Stomach (tissue), 8 donors: ENCODE measurements at regions not wholly inside any gene's neighbourhood (a gene's known extent, or its start where the extent isn't known, plus 50 kb on each side); places are given as distances from the start of the nearest gene placed in this dataset.
"Not testable (repeated sequence)": the region's sequence is repeated elsewhere in the genome, so short reads cannot be mapped to it uniquely, and the experiment has no call there.

Source experiments
- DNase-seq, 2 donors: peaks; one replicate each; pipeline versions ENCODE4 v3.0.0 to v3.0.0-alpha.2; 2013 to 2019
- H3K27ac ChIP-seq, 5 donors: fragments of 200-600 bp in 4 of 5; sonication (generic) in 4 of 5; one replicate each; pipeline ENCODE4 v1.5.1; 2013 to 2019; ENCODE audit warnings: mild to moderate bottlenecking in 1 of 5, moderate library complexity in 1 of 5
- H3K27me3 ChIP-seq, 3 donors: fragments of 200-600 bp; sonication (generic); one replicate each; pipeline ENCODE4 v1.5.1; 2017 to 2019; ENCODE audit warnings: mixed run types in 1 of 3
- H3K36me3 ChIP-seq, 4 donors: fragments of 200-600 bp; sonication (generic); 1 replicate in 3 of 4; 2 replicates in 1 of 4; pipeline ENCODE4 v1.5.1; 2016 to 2019
- H3K4me1 ChIP-seq, 4 donors: fragments of 200-600 bp; sonication (generic); one replicate each; pipeline ENCODE4 v1.5.1; 2016 to 2019
- H3K4me3 ChIP-seq, 4 donors: fragments of 200-600 bp; sonication (generic) in 3 of 4; one replicate each; pipeline ENCODE4 v1.5.1; 2016 to 2019; ENCODE audit warnings: mild to moderate bottlenecking in 1 of 4
- H3K9me3 ChIP-seq, 4 donors: fragments of 200-600 bp; sonication (generic); one replicate each; pipeline ENCODE4 v1.5.1; 2016 to 2019
- WGBS, 5 donors: extraction: QIAGEN DNeasy Blood & Tissue Kit in 3 of 5; methylation state at CpG; one replicate each; pipeline versions ENCODE4 v1.1.5 to v1.1.7; 2013 to 2018; 5-methylcytosine and 5-hydroxymethylcytosine counted together
- intact Hi-C: fragments of 100-400 bp; cut with DNase I; formaldehyde crosslinking; loops from one replicate; pipeline ENCODE4 v1.15.1; 2023; ENCODE audit warnings: low total_unique reads
- TF ChIP-seq, protein P1 (sequence below), 7 experiments: fragments of 450-650 bp in 4 of 7; fragments of 200-600 bp in 3 of 7; sonication (generic) in 3 of 7; IDR thresholded peaks; one replicate each; pipeline ENCODE4 v1.5.1; 2016 to 2019; ENCODE audit warnings: antibody characterized with exemption in 7 of 7, control low read depth in 2 of 7, mild to moderate bottlenecking in 1 of 7
- donor health status: healthy with polysubstance abuse.
- donor health status: Bipolar disorder and iron deficiency.
- donor health status: healthy.

DNA sequence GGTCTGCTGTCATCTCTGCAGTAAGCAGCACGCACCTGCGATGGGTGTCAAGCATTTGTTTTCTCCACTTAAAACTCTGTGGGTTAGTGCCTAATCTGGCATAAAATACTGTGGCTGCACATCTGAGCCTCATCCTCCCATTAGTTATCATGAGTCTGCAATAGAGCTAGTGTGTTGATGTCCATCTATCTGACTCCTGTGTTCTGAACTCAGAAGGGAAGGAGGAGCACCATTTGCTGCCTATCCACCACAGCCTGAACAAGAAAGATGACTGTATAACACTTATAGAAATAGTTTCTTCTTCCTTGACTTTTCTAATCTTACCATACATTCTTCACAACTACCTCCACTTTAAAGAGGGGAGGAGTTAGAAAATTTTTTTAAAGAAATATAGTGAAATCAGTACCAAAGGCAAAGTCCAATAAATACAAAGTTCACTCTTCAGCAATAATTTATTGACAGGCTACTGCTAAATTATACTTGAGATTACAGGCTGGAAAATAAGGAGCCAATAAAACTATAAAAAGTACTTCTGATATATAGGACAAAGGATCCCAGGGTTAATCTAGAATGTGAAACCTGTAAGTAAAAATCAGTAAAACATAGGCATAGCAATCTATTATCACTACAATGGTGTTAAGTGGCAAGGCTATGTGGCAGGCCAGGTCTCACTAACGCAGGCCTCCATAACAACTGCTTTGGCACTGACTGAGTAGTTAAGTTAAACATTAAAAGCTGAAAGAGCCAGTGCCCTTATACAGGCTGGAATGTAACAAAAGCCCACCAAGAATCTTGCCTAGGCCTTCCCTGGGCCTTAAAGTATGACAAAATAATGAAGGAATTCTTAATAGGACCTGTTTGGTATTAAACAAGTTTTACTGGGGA lies 70.2 kb downstream of the LGALS9C start:
- intact Hi-C loops, H3K27ac ChIP-seq: not testable (repeated sequence)
- WGBS, 5 donors, result 40 to 92% (median 71%) methylated on average over 1 to 3 of the region's 3 CpGs

DNA sequence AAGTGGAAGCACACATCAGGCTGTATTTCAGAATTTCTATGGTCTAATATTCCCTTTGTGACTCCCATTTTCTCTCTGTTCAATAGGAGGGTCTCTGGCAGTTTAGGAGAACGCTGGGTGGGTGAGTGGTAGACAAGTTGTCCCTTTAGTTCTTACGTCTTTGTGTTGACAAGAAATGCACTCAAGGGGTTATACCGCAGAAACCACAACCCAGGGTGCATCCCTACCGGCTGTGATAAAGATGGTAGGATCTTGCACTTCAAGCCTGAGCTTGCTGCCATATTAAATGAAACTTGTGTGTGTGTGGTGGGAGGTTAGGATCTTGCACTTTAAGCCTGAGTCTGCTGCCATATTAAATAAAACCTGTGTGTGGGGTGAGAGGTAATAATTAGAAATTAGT lies 80.5 kb downstream of the LGALS9C start:
- DNase-seq, intact Hi-C loops, H3K27me3 ChIP-seq, H3K27ac ChIP-seq, H3K36me3 ChIP-seq, H3K4me1 ChIP-seq, H3K4me3 ChIP-seq, H3K9me3 ChIP-seq: not testable (repeated sequence)
- WGBS, 5 donors, result 63 to 97% (median 92%) methylated on average over 2 to 4 of the region's 4 CpGs

More for the DNA sequence above, 70.2 kb downstream of the LGALS9C start:
- DNase-seq, H3K9me3 ChIP-seq, H3K4me1 ChIP-seq, H3K4me3 ChIP-seq, H3K27me3 ChIP-seq, H3K36me3 ChIP-seq: not testable (repeated sequence)

DNA sequence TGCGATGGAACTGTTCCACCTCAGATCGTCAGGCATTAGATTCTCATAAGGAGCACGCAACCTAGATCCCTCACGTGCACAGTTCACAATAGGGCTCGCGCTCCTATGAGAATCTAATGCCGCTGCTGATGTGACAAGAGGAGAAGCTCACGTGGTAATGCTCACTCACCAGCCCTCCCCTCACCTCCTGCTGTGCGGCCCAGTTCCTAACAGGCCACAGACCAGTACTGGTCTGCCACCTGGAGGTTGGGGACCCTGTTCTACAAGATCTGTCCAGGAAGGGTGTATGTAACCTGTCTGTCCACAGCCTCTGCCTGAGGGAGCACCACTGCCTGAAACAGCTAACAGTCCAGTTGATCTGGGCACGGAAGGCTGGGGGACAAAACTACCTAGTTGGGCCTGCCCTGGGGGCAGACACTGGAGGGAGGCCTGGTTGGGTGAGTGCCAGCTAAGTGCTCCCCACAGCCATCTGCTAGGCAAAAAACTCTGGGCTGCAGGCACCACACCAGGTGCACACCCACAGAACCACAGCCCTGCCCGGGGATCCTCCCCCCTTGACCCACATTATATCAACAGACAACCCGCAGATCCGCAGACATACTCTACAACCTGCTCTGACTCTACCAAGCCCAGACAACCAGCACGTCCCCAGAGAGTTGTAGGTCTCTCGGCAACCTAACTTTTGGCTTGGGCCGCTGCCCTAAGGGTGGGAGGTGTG lies 80.7 kb downstream of the TBC1D28 start:
- H3K27me3 ChIP-seq, H3K9me3 ChIP-seq, H3K4me3 ChIP-seq, H3K4me1 ChIP-seq, intact Hi-C loops, H3K36me3 ChIP-seq, H3K27ac ChIP-seq: not testable (repeated sequence)
- peak in 1 of 2 donors; percentile 2 for DNase-seq
- WGBS, 5 donors, result 50 to 75% (median 68%) methylated on average over 6 to 14 of the region's 16 CpGs

DNA sequence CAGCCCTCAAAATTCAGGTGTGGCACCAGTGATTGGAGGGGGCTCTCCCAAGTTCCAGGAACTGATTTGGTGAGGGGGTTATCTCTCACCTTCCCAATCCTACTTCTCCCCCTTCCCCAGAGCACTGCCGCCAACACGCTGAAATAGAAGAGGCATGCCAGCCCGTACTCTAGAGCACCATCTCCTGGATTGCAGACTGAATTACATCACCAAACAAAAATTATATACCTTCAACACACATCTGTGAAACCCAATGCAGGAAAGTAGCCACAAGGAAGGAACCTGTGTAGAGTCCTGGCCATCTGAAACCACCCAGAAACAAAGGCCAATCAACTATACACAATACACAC lies 80.1 kb downstream of the TBC1D28 start:
- H3K9me3 ChIP-seq, H3K27me3 ChIP-seq, intact Hi-C loops, H3K27ac ChIP-seq, H3K36me3 ChIP-seq, H3K4me1 ChIP-seq, H3K4me3 ChIP-seq: not testable (repeated sequence)
- peak; percentile 36 to 59 for DNase-seq
- TF ChIP-seq, protein P1, sequence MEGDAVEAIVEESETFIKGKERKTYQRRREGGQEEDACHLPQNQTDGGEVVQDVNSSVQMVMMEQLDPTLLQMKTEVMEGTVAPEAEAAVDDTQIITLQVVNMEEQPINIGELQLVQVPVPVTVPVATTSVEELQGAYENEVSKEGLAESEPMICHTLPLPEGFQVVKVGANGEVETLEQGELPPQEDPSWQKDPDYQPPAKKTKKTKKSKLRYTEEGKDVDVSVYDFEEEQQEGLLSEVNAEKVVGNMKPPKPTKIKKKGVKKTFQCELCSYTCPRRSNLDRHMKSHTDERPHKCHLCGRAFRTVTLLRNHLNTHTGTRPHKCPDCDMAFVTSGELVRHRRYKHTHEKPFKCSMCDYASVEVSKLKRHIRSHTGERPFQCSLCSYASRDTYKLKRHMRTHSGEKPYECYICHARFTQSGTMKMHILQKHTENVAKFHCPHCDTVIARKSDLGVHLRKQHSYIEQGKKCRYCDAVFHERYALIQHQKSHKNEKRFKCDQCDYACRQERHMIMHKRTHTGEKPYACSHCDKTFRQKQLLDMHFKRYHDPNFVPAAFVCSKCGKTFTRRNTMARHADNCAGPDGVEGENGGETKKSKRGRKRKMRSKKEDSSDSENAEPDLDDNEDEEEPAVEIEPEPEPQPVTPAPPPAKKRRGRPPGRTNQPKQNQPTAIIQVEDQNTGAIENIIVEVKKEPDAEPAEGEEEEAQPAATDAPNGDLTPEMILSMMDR (IDR thresholded peaks at IDR 0.05), result peak in 5 of 7 experiments; percentile 46 to 70 (median 55)
- WGBS, 5 donors, result 0 to 15% (median 8%) methylated on average over 3 of the region's 3 CpGs

GRCh38 chr17:18568108-18568995 lies 75.8 kb downstream of the TBC1D28 start:
- DNase-seq, intact Hi-C loops, H3K9me3 ChIP-seq, H3K27ac ChIP-seq, H3K27me3 ChIP-seq, H3K4me3 ChIP-seq, H3K36me3 ChIP-seq: not testable (repeated sequence)
- H3K4me1 ChIP-seq, result peaks cover 0 to 12% (median 6%) of the 10 kb centered on the region in 4 donors
- 68 to 87% (median 80%) methylated on average over 12 to 15 of the region's 17 CpGs for WGBS, 5 donors

DNA sequence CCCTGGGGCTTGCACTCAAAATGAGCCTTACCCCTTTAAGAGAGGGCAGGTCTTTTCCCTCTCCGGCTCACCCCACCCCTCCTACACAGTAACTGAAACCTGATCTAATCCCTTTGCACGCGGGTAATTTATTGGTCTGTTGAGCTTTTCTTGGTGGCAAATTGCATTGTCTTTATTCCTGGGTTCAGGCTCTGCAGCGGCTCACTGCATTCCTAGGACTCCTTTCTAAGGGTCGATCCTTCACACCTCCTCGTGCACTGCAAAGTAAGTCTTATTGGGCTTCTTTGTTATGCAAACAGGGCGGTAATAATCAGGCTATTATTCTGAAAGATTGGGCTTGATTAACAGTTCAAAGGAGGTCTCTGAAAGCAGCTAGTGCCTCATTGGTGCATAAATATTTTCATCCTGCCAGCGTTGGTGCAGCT lies 74.7 kb downstream of the TBC1D28 start:
- H3K27ac ChIP-seq, H3K9me3 ChIP-seq, H3K36me3 ChIP-seq, intact Hi-C loops, H3K27me3 ChIP-seq: not testable (repeated sequence)
- Histone ChIP-seq H3K4me3 (peak overlapping the region in 1 of 4 donors; percentile 28), H3K4me1 (peaks cover 0 to 12% (median 6%) of the 10 kb centered on the region in 4 donors)
- peak in 1 of 2 donors; percentile 20 for DNase-seq
- WGBS, 5 donors, result 8 to 11% (median 9%) methylated on average over 5 of the region's 8 CpGs

DNA sequence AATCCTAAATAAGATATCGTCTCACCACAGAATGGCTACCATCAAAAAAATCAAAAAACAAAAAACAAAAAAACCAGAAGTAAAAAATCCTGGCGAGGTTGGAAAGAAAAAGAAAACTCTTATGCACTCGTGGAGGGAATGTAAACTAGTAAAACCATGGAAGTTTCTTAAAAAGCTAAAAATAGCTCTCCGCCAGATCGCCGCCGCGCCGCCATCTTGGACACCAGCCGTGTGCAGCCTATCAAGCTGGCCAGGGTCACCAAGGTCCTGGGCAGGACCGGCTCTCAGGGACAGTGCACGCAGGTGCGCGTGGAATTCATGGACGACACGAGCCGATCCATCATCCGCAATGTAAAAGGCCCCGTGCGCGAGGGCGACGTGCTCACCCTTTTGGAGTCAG lies 71.7 kb downstream of the TBC1D28 start:
- intact Hi-C loops, DNase-seq, H3K36me3 ChIP-seq, H3K9me3 ChIP-seq, H3K27ac ChIP-seq, H3K27me3 ChIP-seq, H3K4me3 ChIP-seq: not testable (repeated sequence)
- WGBS, 5 donors, result 95 to 98% (median 97%) methylated on average over 11 to 22 of the region's 23 CpGs
- peaks cover 0 to 12% (median 6%) of the 10 kb centered on the region in 4 donors for H3K4me1 ChIP-seq

GRCh38 chr17:18574137-18574536 lies 70.1 kb downstream of the TBC1D28 start:
- H3K4me1 ChIP-seq, intact Hi-C loops, DNase-seq, H3K27me3 ChIP-seq, H3K36me3 ChIP-seq, H3K9me3 ChIP-seq, H3K4me3 ChIP-seq: not testable (repeated sequence)
- H3K27ac ChIP-seq, result peak overlapping the region in 1 of 5 donors; percentile 8
- WGBS, 5 donors, result 44 to 79% (median 63%) methylated on average over 2 of the region's 2 CpGs
